ENCODE measurements at regions not wholly inside any gene's neighbourhood (a gene's known extent, or its start where the extent isn't known, plus 50 kb on each side); places are given as distances from the start of the nearest gene placed in this dataset.
"Not testable (repeated sequence)": the region's sequence is repeated elsewhere in the genome, so short reads cannot be mapped to it uniquely, and the experiment has no call there.

- DNase-seq, result no peak
Observed at GRCh38 chr1:58836408-58836807, 52.6 kb upstream of the JUN start.

GRCh38 chr1:58837886-58838285, 54.0 kb upstream of the JUN start:
- no peak for DNase-seq

GRCh38 chr1:58839147-58839795, 55.4 kb upstream of the JUN start:
- DNase-seq, result no peak

GRCh38 chr1:58839846-58840835, 56.3 kb upstream of the JUN start:
- no peak for DNase-seq

GRCh38 chr1:58841455-58841854, 57.6 kb upstream of the JUN start:
- DNase-seq, result peak; percentile 70

- DNase-seq, result no peak
Observed at GRCh38 chr1:58842941-58843340, 59.1 kb upstream of the JUN start.

- DNase-seq, result no peak
Observed at GRCh38 chr1:58844176-58844575, 60.3 kb upstream of the JUN start.

GRCh38 chr1:58845942-58846341, 62.1 kb upstream of the JUN start:
- DNase-seq, result no peak

GRCh38 chr1:58848818-58849411, 65.1 kb upstream of the JUN start:
- peak; percentile 46 for DNase-seq

- DNase-seq, result no peak
Observed at GRCh38 chr1:58849551-58849950, 65.7 kb upstream of the JUN start.

GRCh38 chr1:58850636-58851035, 66.8 kb upstream of the JUN start:
- no peak for DNase-seq

- DNase-seq, result no peak
Observed at GRCh38 chr1:58852731-58853485, 69.1 kb upstream of the JUN start.

GRCh38 chr1:58854576-58854975, 70.7 kb upstream of the JUN start:
- no peak for DNase-seq

GRCh38 chr1:58855274-58856165, 71.7 kb upstream of the JUN start:
- no peak for DNase-seq

- DNase-seq, result not testable (repeated sequence)
Observed at GRCh38 chr1:58856281-58856680, 72.4 kb upstream of the JUN start.

- peak; percentile 13 for DNase-seq
Observed at GRCh38 chr1:58857680-58858673, 74.1 kb upstream of the JUN start.

- no peak for DNase-seq
Observed at GRCh38 chr1:58859769-58860485, 76.1 kb upstream of the JUN start.

- DNase-seq, result no peak
Observed at GRCh38 chr1:58861076-58861475, 77.2 kb upstream of the JUN start.

GRCh38 chr1:58861506-58861905, 77.7 kb upstream of the JUN start:
- no peak for DNase-seq

Data from NCI-H146 (cell line).